DMS153 treated with DMSO at 0.1 percent for 48 hours (cell line): ENCODE measurements at regions not wholly inside any gene's neighbourhood (a gene's known extent, or its start where the extent isn't known, plus 50 kb on each side); places are given as distances from the start of the nearest gene placed in this dataset.
"Not testable (repeated sequence)": the region's sequence is repeated elsewhere in the genome, so short reads cannot be mapped to it uniquely, and the experiment has no call there.

Experiments used
- DNase-seq: peaks from one replicate; lab custom pipeline; 2025; ENCODE audit not compliant: unreplicated experiment; lab: John Stamatoyannopoulos, UW

DNA sequence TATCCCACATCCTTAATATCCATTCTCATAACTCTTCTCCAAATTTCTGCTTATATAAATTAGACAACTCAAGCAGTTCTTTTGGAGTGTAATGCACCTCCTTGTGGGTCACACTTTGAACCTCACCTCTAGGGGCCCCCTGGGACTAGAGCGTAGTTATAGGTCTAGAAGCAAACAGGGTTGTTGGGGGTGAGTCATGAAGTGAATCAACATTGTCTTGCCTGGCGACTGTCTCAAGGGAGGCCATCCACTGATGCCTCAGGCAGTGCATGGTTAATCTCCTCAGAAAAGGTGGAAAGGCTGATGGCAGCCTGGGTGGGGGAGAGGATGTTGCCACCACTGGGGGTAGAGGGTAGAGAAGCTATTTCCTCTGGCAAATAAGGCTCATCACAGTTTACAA, 129.1 kb downstream of the TNFRSF21 start:
- no peak for DNase-seq

DNA sequence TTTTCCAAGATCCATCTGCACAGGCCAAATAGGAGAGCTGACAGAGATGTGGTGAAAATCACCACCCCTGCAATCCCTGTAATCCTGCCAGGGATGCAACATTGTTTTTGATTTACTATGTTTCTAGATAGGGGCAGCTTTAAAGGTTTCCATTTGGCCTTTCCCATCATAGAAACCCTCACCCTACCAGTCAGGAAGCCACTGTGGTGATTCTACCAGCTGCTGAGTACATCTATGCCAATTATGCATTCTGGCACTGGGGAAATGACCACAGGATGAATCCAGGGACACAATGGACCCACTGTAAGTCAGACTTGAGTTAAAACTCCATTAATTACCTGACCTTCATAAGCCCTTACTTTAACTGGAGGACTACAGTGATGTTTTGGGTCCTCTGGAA, 130.4 kb downstream of the TNFRSF21 start:
- no peak for DNase-seq

DNA sequence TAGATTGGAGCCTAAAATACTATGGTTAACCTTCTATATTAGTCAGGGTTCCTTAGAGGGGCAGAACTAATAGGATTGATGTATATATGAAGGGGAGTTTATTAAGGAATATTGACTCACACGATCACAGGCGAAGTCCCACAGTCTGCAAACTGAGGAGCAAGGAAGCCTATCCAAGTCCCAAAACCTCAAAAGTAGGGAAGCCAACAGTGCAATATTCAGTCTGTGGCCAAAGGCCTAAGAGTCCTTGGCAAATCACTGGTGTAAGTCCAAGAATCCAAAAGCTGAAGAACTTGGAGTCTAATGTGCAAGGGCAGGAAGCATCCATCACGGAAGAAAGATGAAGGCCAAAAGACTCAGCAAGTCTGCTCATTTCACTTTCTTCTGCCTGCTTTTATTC, 133.5 kb upstream of the ADGRF1 start:
- DNase-seq: no peak

DNA sequence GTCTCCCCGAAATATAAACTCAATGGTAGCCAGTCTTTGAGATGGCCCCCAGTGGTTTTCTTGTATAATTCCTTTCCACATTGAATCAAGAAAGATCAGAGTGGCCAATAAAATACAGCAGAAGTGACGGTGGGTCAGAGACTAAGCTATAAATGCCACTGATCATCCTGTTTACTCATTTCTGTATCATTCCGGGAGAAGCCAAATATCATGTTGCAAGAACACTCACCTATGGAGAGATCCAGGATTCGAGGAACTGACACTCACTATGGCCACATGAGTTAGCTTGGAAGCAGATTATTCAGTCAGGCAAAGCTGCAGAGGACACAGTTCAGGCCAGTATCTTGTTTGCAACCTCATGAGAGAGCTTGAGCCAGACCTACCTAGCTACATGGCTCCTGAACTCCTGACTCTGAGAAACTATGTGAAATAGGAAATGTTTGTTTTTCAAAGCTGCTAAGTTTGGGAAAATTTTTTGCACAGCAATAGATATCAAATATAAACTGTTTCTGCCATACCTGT, 132.4 kb upstream of the ADGRF1 start:
- DNase-seq: no peak

DNA sequence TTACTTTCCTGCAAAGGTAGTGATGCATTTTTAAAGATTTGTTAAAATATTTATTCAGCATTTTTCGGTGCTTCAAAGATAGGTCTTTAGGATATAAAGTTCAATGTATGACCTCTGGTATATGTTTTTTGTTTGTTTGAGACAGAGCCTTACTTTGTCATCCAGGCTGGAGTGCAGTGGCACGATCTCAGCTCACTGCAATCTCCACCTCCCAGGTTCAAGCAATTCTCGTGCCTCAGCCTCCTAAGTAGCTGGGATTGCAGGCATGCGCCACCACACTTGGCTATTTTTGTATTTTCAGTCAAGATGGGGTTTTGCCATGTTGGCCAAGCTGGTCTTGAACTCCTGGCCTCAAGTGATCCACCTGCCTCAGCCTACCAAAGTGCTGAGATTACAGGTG, 131.9 kb upstream of the ADGRF1 start:
- not testable (repeated sequence) for DNase-seq

DNA sequence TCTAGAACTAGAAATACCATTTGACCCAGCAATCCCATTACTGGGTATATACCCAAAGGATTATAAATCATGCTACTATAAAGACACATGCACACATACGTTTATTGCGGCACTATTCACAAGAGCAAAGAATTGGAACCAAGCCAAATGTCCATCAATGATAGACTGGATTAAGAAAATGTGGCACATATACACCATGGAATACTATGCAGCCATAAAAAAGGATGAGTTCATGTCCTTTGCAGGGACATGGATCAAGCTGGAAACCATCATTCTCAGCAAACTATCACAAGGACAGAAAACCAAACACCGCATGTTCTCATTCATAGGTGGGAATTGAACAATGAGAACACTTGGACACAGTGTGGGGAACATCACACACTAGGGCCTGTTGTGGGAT, 131.0 kb upstream of the ADGRF1 start:
- not testable (repeated sequence) for DNase-seq

DNA sequence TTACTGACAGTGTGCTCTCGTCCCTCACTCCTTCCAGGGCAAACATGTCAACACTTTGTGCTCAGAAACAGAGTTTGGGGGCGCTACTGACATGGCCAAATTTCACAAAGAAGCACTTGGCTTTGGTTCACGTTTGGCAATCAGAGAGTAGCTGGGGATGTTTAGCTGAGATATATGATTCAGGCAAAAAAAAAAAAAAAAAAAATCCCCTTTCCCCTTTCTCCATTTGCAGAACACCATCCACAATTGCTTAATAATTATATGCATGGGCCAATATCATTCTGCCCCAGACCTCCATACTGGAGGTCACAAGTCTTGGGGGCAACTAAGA, 128.4 kb upstream of the ADGRF1 start:
- no peak for DNase-seq

DNA sequence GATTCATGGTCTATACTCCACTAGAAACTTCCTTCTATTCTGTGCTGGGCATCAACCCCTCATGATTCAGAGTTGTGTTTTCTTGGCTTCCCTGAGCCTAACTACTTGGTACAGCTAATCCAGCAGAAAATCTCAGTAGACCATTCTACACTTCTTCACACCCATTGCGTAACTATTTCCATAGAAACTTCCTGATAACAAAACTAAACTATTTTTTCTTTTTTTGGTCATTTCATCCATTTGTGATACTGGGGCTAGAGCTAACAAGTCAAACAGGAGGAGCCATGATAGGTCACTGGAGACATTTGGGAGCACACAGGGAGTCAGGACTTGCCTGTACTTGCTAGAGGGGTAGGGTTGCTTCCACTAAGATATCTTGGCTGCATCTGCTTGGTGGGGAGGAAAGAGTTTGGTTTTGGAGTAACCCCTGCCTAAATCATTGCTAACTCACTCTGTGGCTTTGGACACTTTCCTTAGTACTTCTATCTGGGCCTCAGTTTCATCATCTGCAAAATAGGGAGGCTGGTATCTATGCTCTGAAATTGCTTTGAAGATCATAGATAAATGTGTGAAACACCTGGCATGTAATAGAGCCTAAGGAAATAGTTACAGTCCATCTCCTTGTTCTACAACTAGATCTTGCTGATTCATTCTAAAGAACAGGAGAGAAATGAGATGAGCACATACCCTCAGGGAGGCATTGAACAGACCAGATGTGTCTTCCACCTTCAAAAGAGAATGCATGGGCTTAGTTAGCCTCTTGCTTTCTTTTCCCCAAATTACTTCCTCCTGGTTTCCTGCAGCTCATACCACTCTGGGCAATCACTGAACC, 127.9 kb upstream of the ADGRF1 start:
- no peak for DNase-seq

DNA sequence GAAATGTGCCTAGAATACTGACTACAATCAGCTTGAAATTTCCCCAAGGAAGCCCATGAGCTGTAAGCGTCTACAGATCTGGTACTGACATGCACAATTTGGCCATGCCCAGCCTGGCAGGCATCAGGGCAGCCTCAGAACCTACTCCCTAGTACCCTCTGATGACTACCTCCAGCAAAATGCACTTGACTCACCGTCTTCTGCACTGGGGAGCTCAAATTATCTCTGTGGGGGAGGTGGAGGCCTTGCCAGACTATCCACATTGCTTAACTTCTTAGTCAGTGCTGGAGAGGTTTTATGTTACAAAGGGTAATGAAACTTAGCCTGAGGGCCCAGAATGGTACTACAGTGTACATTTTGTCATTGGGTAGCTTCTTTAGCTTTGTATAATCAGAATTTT, 126.0 kb upstream of the ADGRF1 start:
- no peak for DNase-seq

DNA sequence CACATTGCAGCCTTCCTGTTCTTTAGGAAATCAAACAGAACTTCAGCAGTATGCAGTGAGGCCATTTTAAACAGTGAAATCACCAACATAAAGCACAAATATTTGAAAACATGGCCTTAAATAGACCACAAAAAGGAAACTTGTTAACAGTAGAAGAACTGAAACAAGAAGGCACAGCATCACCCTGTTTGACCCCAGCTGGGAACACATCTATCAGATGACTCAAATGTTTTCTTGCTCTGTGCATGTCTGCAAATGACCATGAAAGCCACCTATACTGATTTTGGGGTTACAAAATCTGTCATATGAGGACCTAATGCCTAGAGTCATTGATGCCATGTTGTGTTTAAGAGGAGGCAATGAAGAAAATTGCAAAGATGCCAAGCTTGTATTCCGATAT, 123.8 kb upstream of the ADGRF1 start:
- DNase-seq: no peak

DNA sequence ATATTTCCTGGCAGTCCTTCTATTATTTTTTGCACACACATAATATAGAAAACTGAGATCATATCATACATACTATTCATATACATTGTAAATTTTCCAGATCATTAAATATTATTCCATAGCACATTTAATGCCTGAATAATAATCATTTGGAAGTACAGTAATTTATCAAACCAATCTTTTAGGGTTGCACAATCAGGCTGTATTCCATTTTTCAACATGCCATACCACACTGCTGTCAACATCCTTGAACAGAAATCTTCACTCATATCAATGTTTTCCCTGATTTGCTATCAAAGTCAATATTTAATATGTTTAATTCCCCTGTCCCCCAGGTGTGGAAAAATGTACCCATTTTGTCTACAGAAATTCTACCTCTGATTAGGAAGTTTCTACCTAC, 122.7 kb upstream of the ADGRF1 start:
- DNase-seq: no peak

DNA sequence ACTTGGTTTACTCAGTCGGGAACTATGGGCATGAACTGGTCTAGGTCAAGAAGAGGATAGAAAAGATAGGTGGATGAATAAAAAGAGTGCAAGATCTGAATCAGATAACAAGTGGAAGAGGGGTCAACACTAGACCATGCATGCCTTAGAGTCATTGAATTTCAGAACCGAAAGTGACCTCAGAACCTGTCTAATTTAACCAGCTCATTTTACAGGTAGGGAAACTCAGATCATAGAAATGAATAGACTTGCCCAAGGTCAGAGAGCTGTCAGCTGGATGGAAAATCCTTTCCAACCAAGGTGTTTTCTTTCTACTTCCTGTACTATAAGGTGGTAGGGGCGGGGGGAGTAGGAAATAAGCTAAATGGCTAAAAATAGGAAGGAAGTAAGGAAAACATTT, 121.4 kb upstream of the ADGRF1 start:
- no peak for DNase-seq

DNA sequence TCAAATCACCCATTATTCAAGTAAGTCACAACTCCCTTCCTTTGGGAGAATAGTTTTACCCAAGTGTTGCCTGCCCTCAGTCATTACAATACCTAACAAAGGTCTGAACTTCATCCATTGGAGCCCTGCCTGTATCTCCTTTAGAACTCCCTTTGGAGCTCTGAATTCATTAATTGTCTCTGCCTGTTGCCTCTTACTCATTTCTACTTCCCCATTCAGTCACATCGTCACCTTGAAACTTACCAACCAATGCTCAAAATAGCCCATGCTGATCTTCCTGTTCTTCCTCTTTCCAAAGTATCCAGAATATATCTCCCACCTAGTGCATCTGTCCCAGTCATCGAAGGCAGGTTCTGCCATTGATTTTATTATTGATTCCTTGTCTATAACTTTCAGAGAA, 120.7 kb upstream of the ADGRF1 start:
- no peak for DNase-seq

DNA sequence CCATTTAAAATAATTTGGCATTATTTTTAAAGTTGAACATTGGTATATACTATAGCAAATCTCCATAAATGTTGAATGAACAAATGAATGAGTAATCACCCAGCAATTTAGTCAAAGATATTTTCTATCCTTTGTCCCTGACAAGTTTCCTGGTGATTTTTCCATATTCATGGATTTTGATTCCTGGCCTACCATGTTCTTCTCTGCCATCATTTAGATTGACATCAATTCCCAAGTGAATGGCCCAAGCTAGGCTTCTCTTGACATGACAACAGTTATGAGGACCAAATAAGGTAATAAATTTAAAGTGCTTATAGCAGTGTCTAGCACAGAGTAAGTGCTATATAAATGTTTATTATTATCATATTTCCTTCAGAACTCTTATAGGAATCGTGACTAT, 120.1 kb upstream of the ADGRF1 start:
- no peak for DNase-seq

DNA sequence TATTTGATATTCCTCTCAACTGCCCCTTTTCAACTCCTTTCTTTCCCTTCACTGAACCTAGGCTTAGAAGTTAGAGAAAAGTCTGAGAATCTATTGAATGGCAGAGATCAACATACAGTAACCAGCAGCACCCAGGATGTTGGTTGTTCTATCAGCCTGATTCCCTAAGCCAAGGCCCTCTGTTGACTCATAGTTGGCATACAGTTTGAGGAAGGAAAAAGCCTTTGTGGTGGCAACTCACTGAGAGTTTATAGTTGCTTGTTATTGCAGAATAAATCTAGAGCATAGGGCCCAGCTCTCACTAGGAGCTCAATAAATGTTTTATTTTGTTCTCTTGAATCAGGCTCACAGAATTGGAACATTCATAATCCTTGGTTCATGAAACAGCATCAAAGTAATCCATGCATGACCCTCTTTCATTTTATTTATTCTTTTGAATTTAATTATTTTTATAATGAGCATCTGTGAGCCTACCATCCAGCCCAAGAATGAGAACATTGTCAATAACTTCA, 119.1 kb upstream of the ADGRF1 start:
- DNase-seq: no peak

DNA sequence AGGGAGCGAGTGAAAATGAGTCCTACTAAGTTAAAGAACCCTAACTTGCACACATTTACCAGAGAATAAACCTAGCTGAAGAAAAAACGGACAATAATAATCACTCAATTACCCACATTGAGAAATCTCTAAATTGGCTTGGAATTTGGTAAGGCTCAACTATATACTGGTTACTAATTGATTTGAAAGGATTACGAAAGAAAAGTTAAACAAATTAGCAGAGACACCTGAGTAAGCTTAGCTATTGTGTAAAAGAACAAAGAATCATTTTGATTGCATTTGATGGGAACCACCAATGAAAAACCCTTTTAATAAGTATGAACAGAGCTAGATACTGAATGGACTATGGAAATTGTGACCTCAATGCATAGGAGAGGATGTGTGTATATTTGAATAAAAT, 118.6 kb upstream of the ADGRF1 start:
- DNase-seq: no peak

DNA sequence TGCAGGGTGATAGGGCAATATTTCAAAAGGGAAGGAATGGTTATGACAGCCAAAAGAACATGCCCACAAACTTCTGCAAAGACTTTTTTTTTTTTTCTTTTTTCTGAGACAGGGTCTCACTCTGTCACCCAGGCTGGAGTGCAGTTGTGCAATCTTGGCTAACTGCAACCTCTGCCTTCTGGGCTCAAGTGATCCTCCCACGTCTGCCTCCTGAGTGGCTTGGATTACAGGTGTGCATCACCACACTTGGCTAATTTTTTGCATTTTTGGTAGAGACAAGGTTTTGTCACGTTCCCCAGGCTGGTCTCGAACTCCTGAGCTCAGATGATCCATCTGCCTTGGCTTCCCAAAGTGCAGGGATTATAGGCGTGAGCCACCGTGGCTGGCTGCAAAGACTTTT, 117.6 kb upstream of the ADGRF1 start:
- no peak for DNase-seq

DNA sequence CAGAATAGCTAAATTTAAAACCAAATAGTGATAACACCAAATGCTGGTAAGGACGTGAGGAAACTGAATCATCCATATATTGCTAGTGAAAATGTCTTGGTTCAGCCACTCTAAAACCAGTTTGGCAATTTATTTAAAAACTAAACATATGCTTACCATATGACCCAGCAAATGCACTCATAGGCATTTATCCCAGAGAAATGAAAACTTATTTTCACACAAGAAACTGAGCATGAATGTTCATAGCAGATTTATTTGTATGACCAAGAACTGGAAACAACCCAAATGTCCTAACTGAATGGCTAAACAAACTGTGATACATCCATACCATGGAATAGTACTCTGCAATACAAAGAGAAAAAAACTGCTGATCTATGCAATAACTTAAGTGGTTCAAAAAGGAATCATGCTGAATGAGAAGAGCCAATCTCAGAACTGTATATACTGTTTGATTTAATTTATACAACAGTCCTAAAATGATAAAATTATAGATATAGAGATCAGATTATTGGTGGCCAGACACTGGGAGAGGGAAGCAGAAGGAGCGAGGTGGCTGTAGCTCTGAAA, 115.6 kb upstream of the ADGRF1 start:
- no peak for DNase-seq

DNA sequence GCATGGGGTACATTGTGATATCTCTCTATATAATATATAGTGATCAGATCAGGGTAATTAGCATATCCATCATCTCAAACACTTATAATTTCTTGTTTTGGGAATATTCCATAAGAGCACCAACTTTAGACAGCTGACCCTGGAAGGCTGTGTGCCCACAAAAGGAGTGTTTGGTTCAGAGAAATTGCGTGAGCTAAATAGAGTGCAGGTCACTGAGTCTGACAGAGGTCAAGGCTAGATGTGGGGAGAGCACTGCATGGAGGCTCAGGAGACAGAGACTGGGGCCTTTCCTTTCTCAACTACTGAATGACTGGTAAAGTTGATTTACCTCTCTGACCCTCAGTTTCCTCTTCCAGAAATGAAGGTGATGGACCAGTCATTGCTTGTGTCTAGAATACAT, 114.9 kb upstream of the ADGRF1 start:
- no peak for DNase-seq

DNA sequence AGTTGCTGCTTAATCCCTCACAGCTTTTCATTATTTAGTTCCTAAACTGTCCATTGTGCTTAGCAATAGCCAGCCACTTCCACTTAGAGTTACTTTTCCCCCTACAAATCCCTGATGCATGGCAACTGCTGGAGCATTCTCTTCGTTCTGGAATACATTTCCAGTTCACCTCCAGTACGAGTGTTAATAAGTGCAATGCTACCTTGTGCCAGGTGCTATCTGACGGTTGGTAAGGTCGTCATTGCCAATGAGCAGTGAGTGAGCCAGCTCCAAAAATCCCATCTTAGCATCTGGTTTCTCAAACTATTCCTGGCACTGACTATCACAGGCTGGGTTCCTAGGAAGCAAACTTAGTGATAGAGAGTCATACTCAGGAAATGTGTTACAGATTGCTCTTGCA, 114.1 kb upstream of the ADGRF1 start:
- no peak for DNase-seq

DNA sequence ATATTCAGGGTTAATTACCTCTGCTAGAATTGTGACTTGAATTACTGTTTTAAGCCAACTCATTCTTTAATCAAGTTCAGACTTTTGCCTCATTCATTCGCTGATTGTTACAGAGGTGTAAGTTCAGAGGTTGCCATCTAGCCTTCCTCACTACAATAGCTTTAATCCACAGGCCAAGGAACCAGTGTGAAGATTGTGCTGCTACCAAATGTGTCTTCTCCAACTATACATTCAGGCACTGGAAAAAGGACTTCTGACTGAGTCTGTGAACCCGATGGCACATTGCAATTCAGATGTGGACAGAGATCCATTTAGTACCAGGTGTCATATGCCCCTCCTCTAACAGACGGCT, 111.2 kb upstream of the ADGRF1 start:
- no peak for DNase-seq

DNA sequence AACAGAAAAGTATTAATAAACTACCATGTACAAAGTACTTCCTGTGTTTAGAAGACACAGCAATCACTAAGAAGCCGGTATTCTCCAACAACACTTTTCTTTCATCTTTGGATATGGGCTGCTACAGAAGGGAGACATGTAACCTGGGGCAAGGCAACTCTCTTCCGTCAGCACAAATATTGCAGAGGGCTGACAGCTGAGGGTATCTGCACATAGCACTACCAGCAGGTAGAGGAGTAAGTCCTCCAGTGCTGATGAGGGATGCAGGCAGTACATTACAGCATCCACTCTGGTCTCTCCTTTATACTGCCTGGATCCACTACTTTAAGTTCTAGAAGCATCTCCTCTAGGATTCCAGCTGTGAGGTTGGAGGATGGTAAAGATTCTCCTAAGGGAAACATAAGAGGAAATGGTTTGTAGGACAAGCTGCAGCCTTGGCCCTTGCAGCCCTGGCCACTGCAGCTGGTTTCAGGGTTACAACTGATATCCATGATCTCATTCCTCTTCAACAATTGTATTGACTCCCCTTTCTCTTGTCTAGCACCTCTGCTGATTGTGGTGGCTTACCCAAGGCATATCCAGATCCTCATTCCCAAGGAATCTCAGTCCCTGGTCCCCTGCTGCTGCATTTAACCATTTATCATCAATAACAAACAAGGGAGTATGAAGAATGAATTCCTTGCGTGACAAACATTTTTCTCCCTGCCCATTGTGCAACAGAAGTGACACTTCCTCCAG, 110.7 kb upstream of the ADGRF1 start:
- DNase-seq: no peak
